Epithelial cell of esophagus (primary cell): ENCODE measurements at regions not wholly inside any gene's neighbourhood (a gene's known extent, or its start where the extent isn't known, plus 50 kb on each side); places are given as distances from the start of the nearest gene placed in this dataset.

Experiments
- DNase-seq: peaks from one replicate; pipeline ENCODE4 v3.0.0; 2010; ENCODE audit warnings: low read depth
- H3K4me3 ChIP-seq: 2 replicates; pipeline ENCODE4 v1.5.1; 2011; ENCODE audit warnings: mild to moderate bottlenecking, low read length, control low read depth
- CTCF ChIP-seq: IDR thresholded peaks from 2 replicates; pipeline ENCODE4 v1.5.1; 2011; ENCODE audit warnings: low read depth, mild to moderate bottlenecking, low read length, control low read depth, inconsistent platforms; ENCODE audit not compliant: insufficient read depth; ENCODE audit errors: missing control alignments

GRCh38 chr3:87175732-87176131, 51.4 kb upstream of the CHMP2B start:
- no peak overlapping the region for H3K4me3 ChIP-seq
- TF ChIP-seq CTCF: no peak
- DNase-seq: no peak

DNA sequence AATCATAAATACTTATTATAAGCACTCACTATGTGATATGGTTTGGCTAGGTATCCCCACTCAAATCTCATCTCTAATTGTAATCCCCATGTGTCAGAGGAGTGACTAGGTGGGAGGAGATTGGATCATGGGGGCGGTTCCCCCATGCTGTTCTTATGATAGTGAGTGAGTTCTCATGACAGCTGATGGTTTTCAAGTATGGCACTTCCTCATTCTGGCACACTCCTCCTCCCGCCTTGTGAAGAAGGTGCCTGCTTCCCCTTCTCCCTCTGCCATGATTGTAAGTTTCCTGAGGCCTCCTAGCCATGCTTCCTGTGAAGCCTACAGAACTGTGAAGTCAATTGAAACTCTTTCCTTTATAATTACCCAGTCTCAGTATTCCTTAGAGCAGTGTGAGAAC, 53.3 kb upstream of the CHMP2B start:
- no peak overlapping the region for H3K4me3 ChIP-seq
- DNase-seq: no peak
- no peak for TF ChIP-seq CTCF

- no peak overlapping the region for H3K4me3 ChIP-seq
- DNase-seq: no peak
- TF ChIP-seq CTCF: no peak
These were observed 54.0 kb upstream of the CHMP2B start for GRCh38 chr3:87173071-87173470.

DNA sequence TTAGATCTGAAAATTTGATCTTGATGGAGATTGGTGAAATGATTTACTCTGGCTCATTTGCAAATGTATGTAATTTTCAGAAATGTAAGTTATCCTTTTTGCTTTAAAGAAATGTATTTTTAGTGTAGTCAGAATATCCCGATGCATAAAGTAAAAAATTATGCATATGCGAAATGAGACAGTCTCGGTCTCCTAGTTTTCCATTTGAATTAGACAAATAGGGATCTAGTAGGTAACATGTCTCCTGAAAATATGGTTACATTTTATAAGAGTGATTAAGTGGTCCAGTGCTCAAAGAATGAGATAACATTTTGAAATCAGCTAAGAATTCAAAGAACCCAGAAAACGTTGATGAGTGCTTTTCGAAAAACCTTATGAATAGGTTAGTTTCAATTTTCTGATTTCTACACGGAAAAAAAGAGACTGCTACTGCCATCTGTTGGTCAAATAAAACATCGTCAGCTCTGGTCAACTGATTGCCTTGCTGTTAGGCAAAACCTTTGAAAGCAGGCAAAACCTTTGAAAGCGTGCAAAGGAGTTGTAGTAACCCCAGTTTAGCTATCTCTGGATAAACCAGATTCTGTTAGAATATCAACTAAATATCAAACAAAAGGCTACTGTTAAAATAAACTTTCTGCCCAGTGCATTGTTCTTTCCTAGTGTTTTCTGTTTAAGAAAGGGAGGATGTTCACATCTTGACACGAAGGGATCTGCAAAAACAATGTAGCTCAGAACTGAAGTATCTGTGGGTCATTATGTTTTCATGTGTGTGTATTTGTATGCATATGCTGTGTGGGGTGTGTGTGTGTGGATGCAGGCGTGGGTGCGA, 59.3 kb upstream of the CHMP2B start:
- peak; percentile 72 for TF ChIP-seq CTCF
- peak overlapping the region; percentile 15 for H3K4me3 ChIP-seq
- peak; percentile 59 for DNase-seq

DNA sequence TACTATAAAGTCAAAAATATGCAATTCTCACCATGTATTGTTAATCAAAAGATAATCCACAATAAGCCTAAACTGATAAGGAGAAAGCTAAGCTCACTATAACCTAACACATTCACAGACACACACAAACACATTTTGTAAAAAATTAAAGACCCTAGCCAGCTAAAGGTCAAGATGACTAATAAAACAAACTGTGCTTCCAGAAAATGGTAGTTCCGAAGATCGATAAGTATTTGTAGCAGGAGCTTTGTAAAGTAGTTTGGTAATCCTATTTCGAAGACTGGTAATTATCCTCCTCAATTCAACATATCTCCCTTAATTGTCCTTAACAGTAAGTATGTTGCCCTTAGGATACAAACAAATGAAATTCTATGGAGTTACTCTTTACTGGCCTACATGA, 62.9 kb upstream of the CHMP2B start:
- DNase-seq: no peak
- H3K4me3 ChIP-seq: no peak overlapping the region
- no peak for TF ChIP-seq CTCF

DNA sequence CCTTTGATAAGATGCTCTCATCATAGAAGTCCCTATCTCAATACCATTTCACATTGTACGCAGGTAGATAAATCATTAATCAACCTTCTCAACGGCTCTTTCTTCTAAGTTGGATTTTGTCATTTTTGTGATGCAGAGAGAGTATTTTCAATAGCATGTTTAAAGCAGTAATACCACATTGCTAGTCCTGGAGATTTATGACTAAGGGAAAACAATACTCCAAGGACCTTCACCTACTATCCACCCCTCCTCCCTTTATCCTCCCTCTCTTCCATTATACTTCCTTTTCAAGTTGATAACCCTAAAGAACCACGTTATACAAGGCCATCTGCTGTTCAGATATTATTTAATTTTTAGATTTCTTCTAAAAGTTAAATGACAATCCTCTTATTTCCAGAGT, 65.3 kb upstream of the CHMP2B start:
- no peak for TF ChIP-seq CTCF
- no peak overlapping the region for H3K4me3 ChIP-seq
- DNase-seq: no peak

- H3K4me3 ChIP-seq: no peak overlapping the region
- TF ChIP-seq CTCF: no peak
- no peak for DNase-seq
These were observed 65.7 kb upstream of the CHMP2B start for GRCh38 chr3:87161417-87161816.
